IPS DF 19.7 (cell line): ENCODE measurements at regions not wholly inside any gene's neighbourhood (a gene's known extent, or its start where the extent isn't known, plus 50 kb on each side); places are given as distances from the start of the nearest gene placed in this dataset.

ENCODE experiments used
- DNase-seq: peaks from one replicate; pipeline ENCODE4 v3.0.0-alpha.2; 2013; ENCODE audit warnings: low read depth, low spot score

DNA sequence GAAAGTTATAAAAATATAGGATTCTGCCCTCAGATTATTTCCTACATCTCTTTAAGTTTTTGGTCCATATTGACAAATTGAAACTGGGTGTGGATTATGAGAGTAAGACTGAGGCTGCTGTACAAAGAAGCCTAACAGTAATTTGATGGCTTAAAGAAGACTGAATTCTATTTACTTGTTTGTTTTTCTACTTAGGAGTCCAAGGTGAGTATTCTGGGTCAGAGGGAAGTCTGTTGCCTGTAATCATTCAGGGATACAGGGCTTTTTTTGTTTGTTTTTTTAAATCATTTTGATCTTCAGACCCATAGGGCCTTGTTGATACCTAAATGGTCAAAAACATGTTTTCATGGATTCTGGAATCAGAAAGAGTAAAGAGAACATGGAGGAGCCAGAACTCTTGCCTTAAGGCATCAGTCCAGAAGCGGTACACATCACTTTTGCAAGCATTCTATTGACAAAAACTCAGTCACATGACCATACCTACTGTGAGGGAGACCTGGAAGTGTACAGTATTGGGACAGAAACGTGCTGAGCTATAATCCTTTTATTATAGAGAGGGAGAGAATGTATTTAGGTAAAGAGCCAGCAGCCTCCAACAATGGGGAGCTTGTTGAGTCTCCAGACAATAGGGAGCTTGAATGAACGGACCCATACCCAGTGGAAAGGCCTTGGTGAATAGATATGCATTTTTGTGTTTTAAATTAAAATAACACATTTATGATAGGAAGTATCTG is 102.7 kb downstream of the LRRC70 start:
- DNase-seq = no peak

DNA sequence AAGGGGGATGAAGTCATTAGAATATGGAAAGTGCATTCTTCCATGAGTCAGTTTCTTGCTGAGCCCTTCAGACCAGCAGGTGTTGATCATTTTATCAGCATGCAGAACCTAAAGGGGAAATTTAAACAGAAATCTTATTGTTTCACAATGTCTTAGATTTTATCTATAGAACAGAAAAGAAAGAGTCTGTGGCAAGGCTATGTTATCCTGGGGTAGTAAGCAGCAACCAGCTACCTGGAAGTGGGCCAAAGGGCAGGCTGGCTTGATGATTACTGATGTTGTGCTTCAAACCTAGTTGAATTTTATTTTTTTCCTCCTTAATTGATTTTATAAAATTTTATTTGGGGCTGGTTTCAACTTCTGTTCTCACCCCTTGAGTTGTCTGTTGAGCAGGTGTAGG is 101.5 kb downstream of the LRRC70 start:
- DNase-seq = no peak
